Colonic mucosa (tissue), 4 donors: ENCODE measurements at regions not wholly inside any gene's neighbourhood (a gene's known extent, or its start where the extent isn't known, plus 50 kb on each side); places are given as distances from the start of the nearest gene placed in this dataset.

Source experiments
- DNase-seq: peaks from one replicate; pipeline ENCODE4 v3.0.0-alpha.2; 2020
- H3K27ac ChIP-seq: fragments of 200-600 bp; one replicate; pipeline ENCODE4 v1.8.0; 2021
- H3K27me3 ChIP-seq: fragments of 200-600 bp; one replicate; pipeline ENCODE4 v1.8.0; 2021
- H3K36me3 ChIP-seq: fragments of 200-600 bp; one replicate; pipeline ENCODE4 v1.8.0; 2021
- H3K4me1 ChIP-seq: fragments of 200-600 bp; one replicate; pipeline ENCODE4 v1.8.0; 2021; ENCODE audit warnings: mild to moderate bottlenecking
- H3K4me3 ChIP-seq: fragments of 200-600 bp; one replicate; pipeline ENCODE4 v1.8.0; 2021
- H3K9ac ChIP-seq, 2 donors: one replicate each; pipeline ENCODE4 v1.7.0; 2013; ENCODE audit warnings: control low read depth in 2 of 2, low read depth in 2 of 2, low read length in 2 of 2
- H3K9me3 ChIP-seq: fragments of 200-600 bp; one replicate; pipeline ENCODE4 v1.8.0; 2021
- CTCF ChIP-seq: fragments of 200-600 bp; IDR thresholded peaks from one replicate; pipeline ENCODE4 v1.8.0; 2022; ENCODE audit warnings: antibody characterized with exemption, mild to moderate bottlenecking
- intact Hi-C: fragments of 100-400 bp; cut with DNase I; formaldehyde crosslinking; loops from one replicate; pipeline ENCODE4 v1.14.1; 2022
- donor health status: healthy.
- donor health status: DM: no; HTN: no; CAD: no.
- donor health status: DM: no; HTN: no; CAD: no.

- TF ChIP-seq CTCF: no peak
- no peaks in the 10 kb centered on the region for H3K4me1 ChIP-seq
- intact Hi-C loops: no loop called here
- H3K27ac ChIP-seq: no peak overlapping the region
- no peak for DNase-seq
- H3K4me3 ChIP-seq: no peak overlapping the region
- H3K27me3 ChIP-seq: no peaks in the 10 kb centered on the region
- H3K36me3 ChIP-seq: no peaks in the 10 kb centered on the region
- H3K9ac ChIP-seq: no peak overlapping the region
- no peaks in the 10 kb centered on the region for H3K9me3 ChIP-seq
Measured at GRCh38 chr18:54692463-54692862, 101.4 kb downstream of the DYNAP start.

GRCh38 chr18:54696616-54697293, 105.7 kb downstream of the DYNAP start:
- no peak overlapping the region for H3K4me3 ChIP-seq
- no peaks in the 10 kb centered on the region for H3K9me3 ChIP-seq
- H3K4me1 ChIP-seq: no peaks in the 10 kb centered on the region
- no peak overlapping the region for H3K9ac ChIP-seq
- no peaks in the 10 kb centered on the region for H3K27me3 ChIP-seq
- intact Hi-C loops: no loop called here
- no peak overlapping the region for H3K27ac ChIP-seq
- DNase-seq: no peak
- TF ChIP-seq CTCF: no peak
- H3K36me3 ChIP-seq: no peaks in the 10 kb centered on the region

- H3K36me3 ChIP-seq: no peaks in the 10 kb centered on the region
- intact Hi-C loops: no loop called here
- H3K4me3 ChIP-seq: no peak overlapping the region
- no peaks in the 10 kb centered on the region for H3K4me1 ChIP-seq
- no peak overlapping the region for H3K27ac ChIP-seq
- H3K9me3 ChIP-seq: no peaks in the 10 kb centered on the region
- DNase-seq: no peak
- H3K27me3 ChIP-seq: no peaks in the 10 kb centered on the region
- no peak overlapping the region for H3K9ac ChIP-seq
- TF ChIP-seq CTCF: no peak
Measured at GRCh38 chr18:54700580-54700979, 109.5 kb downstream of the DYNAP start.

- no peak overlapping the region for H3K4me3 ChIP-seq
Measured at GRCh38 chr18:54702686-54703085, 111.6 kb downstream of the DYNAP start.

GRCh38 chr18:54710074-54710899, 118.0 kb upstream of the RAB27B start:
- Histone ChIP-seq H3K27ac (no peak overlapping the region), H3K27me3 (no peaks in the 10 kb centered on the region), H3K9ac (no peak overlapping the region), H3K36me3 (no peaks in the 10 kb centered on the region), H3K9me3 (no peaks in the 10 kb centered on the region), H3K4me1 (no peaks in the 10 kb centered on the region), H3K4me3 (no peak overlapping the region)
- no peak for DNase-seq
- TF ChIP-seq CTCF: no peak
- intact Hi-C loops: no loop called here

More at GRCh38 chr18:54702686-54703085, 111.6 kb downstream of the DYNAP start:
- Histone ChIP-seq H3K4me1 (no peaks in the 10 kb centered on the region), H3K9ac (no peak overlapping the region), H3K9me3 (no peaks in the 10 kb centered on the region), H3K27ac (no peak overlapping the region), H3K27me3 (no peaks in the 10 kb centered on the region), H3K36me3 (no peaks in the 10 kb centered on the region)
- no peak for TF ChIP-seq CTCF
- intact Hi-C loops: no loop called here
- DNase-seq: no peak
